ENCODE measurements at regions not wholly inside any gene's neighbourhood (a gene's known extent, or its start where the extent isn't known, plus 50 kb on each side); places are given as distances from the start of the nearest gene placed in this dataset.

- no peak overlapping the region for H3K9ac ChIP-seq (ENCODE audit: low read length)
- Mint-ChIP-seq H3K4me1 (peaks cover 5% of the 10 kb centered on the region), H3K9me3 (ENCODE audit: insufficient read depth) (no peaks in the 10 kb centered on the region), H3K4me3 (no peak overlapping the region), H3K27ac (no peak overlapping the region), H3K27me3 (peaks cover 4% of the 10 kb centered on the region)
- TF ChIP-seq EZH2 (IDR thresholded peaks at IDR 0.05; ENCODE audit: borderline replicate concordance, insufficient read depth, low read depth, low read length, poor library complexity, severe bottlenecking): no peak
- no peak for TF ChIP-seq CTCF (IDR thresholded peaks at IDR 0.05)
- no peaks in the 10 kb centered on the region for H4K20me1 ChIP-seq (ENCODE audit: control insufficient read depth, insufficient read depth, low read length, poor library complexity, severe bottlenecking)
- no peak overlapping the region for H3K4me2 ChIP-seq (replicated peaks; ENCODE audit: low read depth, low read length, poor library complexity, severe bottlenecking)
- no peak overlapping the region for H3K4me3 ChIP-seq (ENCODE audit: control extremely low read depth in 1 of 5, extremely low read depth in 1 of 5, insufficient read depth in 1 of 5, low read depth in 2 of 5, low read length in 4 of 5)
- H3K9me3 ChIP-seq (ENCODE audit: control extremely low read depth in 1 of 3, control insufficient read depth in 2 of 3, insufficient read depth in 1 of 3, low read length in 2 of 3): peaks cover 0 to 3% (median 0%) of the 10 kb centered on the region in 3 donors
- H3K79me2 ChIP-seq (ENCODE audit: control insufficient read depth, insufficient read depth, low read length): no peaks in the 10 kb centered on the region
- 57% methylated on average over 3 of the region's 7 CpGs for WGBS (ENCODE audit: insufficient coverage)
- no peak overlapping the region for H2AFZ ChIP-seq (ENCODE audit: insufficient read depth, low read depth, low read length, poor library complexity, severe bottlenecking)
- ATAC-seq (ENCODE audit: low read depth) (no peak), DNase-seq (no peak)
- H3K36me3 ChIP-seq (replicated peaks in 1 of 2; ENCODE audit: control extremely low read depth in 1 of 2, control insufficient read depth in 1 of 2, extremely low read depth in 1 of 2, insufficient read depth in 2 of 2, low read length in 1 of 2): no peaks in the 10 kb centered on the region
- H3K4me1 ChIP-seq (ENCODE audit: control insufficient read depth in 2 of 2, insufficient read depth in 2 of 2, low read length in 2 of 2): no peaks in the 10 kb centered on the region
- intact Hi-C loops (cut with micrococcal nuclease): no loop called here
- no peak overlapping the region for H3K27ac ChIP-seq (ENCODE audit: low read length in 2 of 2)
- ChIA-PET CTCF (no interaction called here), POLR2A (no interaction called here)
- H3K27me3 ChIP-seq (replicated peaks in 1 of 4; ENCODE audit: control extremely low read depth in 1 of 4, control insufficient read depth in 3 of 4, insufficient read depth in 4 of 4, low read length in 3 of 4): no peaks in the 10 kb centered on the region
Measured at GRCh38 chr5:123875561-123876275, 363.7 kb downstream of the CSNK1G3 start.

DNA sequence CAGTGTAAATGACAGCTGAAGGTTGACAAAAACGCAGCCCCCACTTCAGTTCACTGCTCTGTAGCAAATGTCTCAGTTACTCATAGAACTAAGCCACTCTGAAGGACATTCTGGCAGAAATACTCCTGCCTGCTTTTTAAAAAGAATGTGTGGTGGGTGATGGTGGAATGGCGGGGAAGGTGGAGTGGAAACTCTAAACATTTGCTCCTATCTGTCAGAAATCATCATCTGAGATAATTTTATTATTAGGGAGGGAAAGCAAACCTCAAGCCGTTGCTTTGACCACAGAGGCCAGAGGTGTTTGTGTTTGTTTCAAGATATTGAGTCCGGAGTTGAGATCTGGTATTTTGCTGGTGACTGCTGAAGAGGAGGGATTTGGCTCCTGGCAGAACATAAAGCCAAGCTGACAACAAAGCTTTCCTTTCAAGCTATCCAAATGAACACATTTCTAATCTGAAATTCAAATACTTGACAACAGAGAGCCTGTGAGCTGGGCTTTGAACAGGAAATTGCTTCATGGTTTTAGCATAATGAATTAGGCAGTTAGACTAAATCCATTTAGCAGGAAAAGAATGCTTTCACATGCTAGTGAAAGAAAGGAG lies 362.7 kb downstream of the CSNK1G3 start:
- H3K4me1 Mint-ChIP-seq: peaks cover 5% of the 10 kb centered on the region
- no peaks in the 10 kb centered on the region for H4K20me1 ChIP-seq (ENCODE audit: control insufficient read depth, insufficient read depth, low read length, poor library complexity, severe bottlenecking)
- CTCF ChIA-PET: no interaction called here
- no peak overlapping the region for H3K4me2 ChIP-seq (replicated peaks; ENCODE audit: low read depth, low read length, poor library complexity, severe bottlenecking)
- no peaks in the 10 kb centered on the region for H3K79me2 ChIP-seq (ENCODE audit: control insufficient read depth, insufficient read depth, low read length)
- intact Hi-C loops (cut with micrococcal nuclease): no loop called here
- H3K27ac ChIP-seq (ENCODE audit: low read length in 2 of 2): no peak overlapping the region
- no peak overlapping the region for H3K27ac Mint-ChIP-seq
- POLR2A ChIA-PET: no interaction called here
- H3K4me1 ChIP-seq (ENCODE audit: control insufficient read depth in 2 of 2, insufficient read depth in 2 of 2, low read length in 2 of 2): no peaks in the 10 kb centered on the region
- H3K9me3 ChIP-seq (ENCODE audit: control extremely low read depth in 1 of 3, control insufficient read depth in 2 of 3, insufficient read depth in 1 of 3, low read length in 2 of 3): peaks cover 0 to 3% (median 0%) of the 10 kb centered on the region in 3 donors
- no peaks in the 10 kb centered on the region for H3K27me3 ChIP-seq (replicated peaks in 1 of 4; ENCODE audit: control extremely low read depth in 1 of 4, control insufficient read depth in 3 of 4, insufficient read depth in 4 of 4, low read length in 3 of 4)
- H3K36me3 ChIP-seq (replicated peaks in 1 of 2; ENCODE audit: control extremely low read depth in 1 of 2, control insufficient read depth in 1 of 2, extremely low read depth in 1 of 2, insufficient read depth in 2 of 2, low read length in 1 of 2): no peaks in the 10 kb centered on the region
- DNase-seq (no peak), ATAC-seq (ENCODE audit: low read depth) (no peak)
- H2AFZ ChIP-seq (ENCODE audit: insufficient read depth, low read depth, low read length, poor library complexity, severe bottlenecking): no peak overlapping the region
- no peaks in the 10 kb centered on the region for H3K9me3 Mint-ChIP-seq (ENCODE audit: insufficient read depth)
- H3K4me3 Mint-ChIP-seq: no peak overlapping the region
- H3K27me3 Mint-ChIP-seq: peaks cover 4% of the 10 kb centered on the region
- H3K9ac ChIP-seq (ENCODE audit: low read length): no peak overlapping the region
- WGBS (ENCODE audit: insufficient coverage): no CpG with 5 or more reads among the region's 4 CpGs
- TF ChIP-seq CTCF (IDR thresholded peaks at IDR 0.05): no peak
- no peak for TF ChIP-seq EZH2 (IDR thresholded peaks at IDR 0.05; ENCODE audit: borderline replicate concordance, insufficient read depth, low read depth, low read length, poor library complexity, severe bottlenecking)
- H3K4me3 ChIP-seq (ENCODE audit: control extremely low read depth in 1 of 5, extremely low read depth in 1 of 5, insufficient read depth in 1 of 5, low read depth in 2 of 5, low read length in 4 of 5): no peak overlapping the region
